WTC11 (cell line): ENCODE measurements at regions not wholly inside any gene's neighbourhood (a gene's known extent, or its start where the extent isn't known, plus 50 kb on each side); places are given as distances from the start of the nearest gene placed in this dataset.

Experiments used
- ATAC-seq: fragments of 200-7000 bp; cut with Tn5 transposase; 2 replicates; pipeline ENCODE4 v1.10.0; 2021; ENCODE audit warnings: mild to moderate bottlenecking, moderate library complexity
- CTCF ChIA-PET: fragments of 300-600 bp; sonication (Branson Sonifier 250); formaldehyde crosslinking; loops from one replicate; lab custom pipeline; 2021; ENCODE audit warnings: antibody characterized with exemption; lab: Charles Lee
- POLR2A ChIA-PET: fragments of 350-600 bp; sonication (Branson Sonifier 250); formaldehyde crosslinking; loops from one replicate; lab custom pipeline; 2021; ENCODE audit warnings: antibody characterized with exemption; lab: Charles Lee
- DNase-seq: peaks from one replicate; pipeline ENCODE4 v3.0.0; 2021; ENCODE audit warnings: low spot score
- H3K27ac Mint-ChIP-seq: 2 replicates; pipeline ENCODE4 v1.8.0; 2021; ENCODE audit warnings: mixed read lengths
- H3K27me3 Mint-ChIP-seq: 2 replicates; pipeline ENCODE4 v1.8.0; 2021; ENCODE audit warnings: low read depth, mild to moderate bottlenecking, moderate library complexity, mixed read lengths
- H3K36me3 Mint-ChIP-seq: 2 replicates; pipeline ENCODE4 v1.8.0; 2021; ENCODE audit warnings: mixed read lengths
- H3K4me1 Mint-ChIP-seq: 2 replicates; pipeline ENCODE4 v1.8.0; 2022; ENCODE audit warnings: mixed read lengths
- H3K4me3 Mint-ChIP-seq: 2 replicates; pipeline ENCODE4 v1.8.0; 2021; ENCODE audit warnings: mild to moderate bottlenecking, moderate library complexity, mixed read lengths
- H3K9me3 Mint-ChIP-seq: 2 replicates; pipeline ENCODE4 v1.8.0; 2021; ENCODE audit warnings: mixed read lengths
- ATF1 ChIP-seq: sonication (generic); formaldehyde crosslinking; IDR thresholded peaks from 2 replicates; pipeline ENCODE4 v1.8.1; 2023; ENCODE audit warnings: mild to moderate bottlenecking, moderate library complexity, missing genetic modification reagents
- CBFB ChIP-seq: sonication (generic); formaldehyde crosslinking; IDR thresholded peaks from 2 replicates; pipeline ENCODE4 v1.8.1; 2022; ENCODE audit warnings: mild to moderate bottlenecking, low read depth, missing genetic modification reagents
- CREM ChIP-seq: sonication (generic); formaldehyde crosslinking; IDR thresholded peaks from 2 replicates; pipeline ENCODE4 v1.8.1; 2022; ENCODE audit warnings: mild to moderate bottlenecking, missing genetic modification reagents, moderate library complexity
- CTCF ChIP-seq: fragments of 200-600 bp; IDR thresholded peaks from 2 replicates; pipeline ENCODE4 v1.8.0; 2022; ENCODE audit warnings: antibody characterized with exemption
- E2F1 ChIP-seq: sonication (generic); formaldehyde crosslinking; IDR thresholded peaks from 2 replicates; pipeline ENCODE4 v1.8.0; 2022; ENCODE audit warnings: mild to moderate bottlenecking, missing genetic modification reagents
- FOXK1 ChIP-seq: sonication (generic); formaldehyde crosslinking; IDR thresholded peaks from 2 replicates; pipeline ENCODE4 v1.8.0; 2022; ENCODE audit warnings: mild to moderate bottlenecking, moderate library complexity, missing genetic modification reagents
- HMGA2 ChIP-seq: fragments of 250-450 bp; sonication (Bioruptor Pico); IDR thresholded peaks from 2 replicates; pipeline ENCODE4 v1.4.0; 2021; ENCODE audit warnings: mild to moderate bottlenecking, moderate library complexity
- KAT7 ChIP-seq: sonication (generic); formaldehyde crosslinking; IDR thresholded peaks from 2 replicates; pipeline ENCODE4 v1.8.1; 2023; ENCODE audit warnings: missing genetic modification reagents, mild to moderate bottlenecking, borderline replicate concordance
- MXD4 ChIP-seq: fragments of 250-450 bp; sonication (Bioruptor Pico); IDR thresholded peaks from 2 replicates; pipeline ENCODE4 v1.8.0; 2021; ENCODE audit warnings: mild to moderate bottlenecking, moderate library complexity, borderline replicate concordance
- NFATC4 ChIP-seq: fragments of 250-450 bp; sonication (Bioruptor Pico); IDR thresholded peaks from 2 replicates; pipeline ENCODE4 v1.9.0; 2021; ENCODE audit warnings: mild to moderate bottlenecking
- NFYB ChIP-seq: sonication (generic); formaldehyde crosslinking; conservative IDR thresholded peaks from 2 replicates; pipeline ENCODE4 v1.8.0; 2022; ENCODE audit warnings: low read depth, missing genetic modification reagents
- NR3C1 ChIP-seq: sonication (generic); formaldehyde crosslinking; conservative IDR thresholded peaks from 2 replicates; pipeline ENCODE4 v1.8.1; 2023; ENCODE audit warnings: low read depth, mild to moderate bottlenecking, missing genetic modification reagents
- OVOL2 ChIP-seq: fragments of 250-450 bp; sonication (Bioruptor Pico); IDR thresholded peaks from 2 replicates; pipeline ENCODE4 v1.9.0; 2021; ENCODE audit warnings: mild to moderate bottlenecking, borderline replicate concordance
- SP1 ChIP-seq: sonication (generic); formaldehyde crosslinking; conservative IDR thresholded peaks from 2 replicates; pipeline ENCODE4 v1.8.1; 2022; ENCODE audit warnings: missing genetic modification reagents
- TEAD1 ChIP-seq: sonication (generic); formaldehyde crosslinking; IDR thresholded peaks from 2 replicates; pipeline ENCODE4 v1.8.0; 2022; ENCODE audit warnings: mild to moderate bottlenecking, missing genetic modification reagents
- TEAD4 ChIP-seq: sonication (generic); formaldehyde crosslinking; IDR thresholded peaks from 2 replicates; pipeline ENCODE4 v1.8.0; 2022; ENCODE audit warnings: mild to moderate bottlenecking, missing genetic modification reagents
- USF1 ChIP-seq: sonication (generic); formaldehyde crosslinking; IDR thresholded peaks from 2 replicates; pipeline ENCODE4 v1.8.0; 2022; ENCODE audit warnings: mild to moderate bottlenecking, missing genetic modification reagents
- ZNF121 ChIP-seq: sonication (generic); formaldehyde crosslinking; IDR thresholded peaks from 2 replicates; pipeline ENCODE4 v1.8.0; 2023; ENCODE audit warnings: missing genetic modification reagents
- ZNF138 ChIP-seq: sonication (generic); formaldehyde crosslinking; conservative IDR thresholded peaks from 2 replicates; pipeline ENCODE4 v1.8.1; 2022; ENCODE audit warnings: mild to moderate bottlenecking, moderate library complexity, missing genetic modification reagents
- ZNF219 ChIP-seq: sonication (generic); formaldehyde crosslinking; IDR thresholded peaks from 2 replicates; pipeline ENCODE4 v1.8.0; 2023; ENCODE audit warnings: missing genetic modification reagents, mild to moderate bottlenecking, borderline replicate concordance
- ZNF317 ChIP-seq: sonication (generic); formaldehyde crosslinking; IDR thresholded peaks from 2 replicates; pipeline ENCODE4 v1.8.1; 2023; ENCODE audit warnings: low read depth, mild to moderate bottlenecking, moderate library complexity, missing genetic modification reagents, borderline replicate concordance
- ZNF671 ChIP-seq: fragments of 250-450 bp; sonication (Bioruptor Pico); IDR thresholded peaks from 2 replicates; pipeline ENCODE4 v1.8.0; 2021; ENCODE audit warnings: mild to moderate bottlenecking
- TF ChIP-seq, protein P1 (sequence below): sonication (generic); formaldehyde crosslinking; IDR thresholded peaks from 2 replicates; pipeline ENCODE4 v1.8.1; 2022; ENCODE audit warnings: low read depth, mild to moderate bottlenecking, moderate library complexity, missing genetic modification reagents, borderline replicate concordance
- TF ChIP-seq, protein P2 (sequence below): sonication (generic); formaldehyde crosslinking; IDR thresholded peaks from 2 replicates; pipeline ENCODE4 v1.8.0; 2022; ENCODE audit warnings: mild to moderate bottlenecking, missing genetic modification reagents
- TF ChIP-seq, protein P3 (sequence below): sonication (generic); formaldehyde crosslinking; IDR thresholded peaks from 2 replicates; pipeline ENCODE4 v1.8.1; 2022; ENCODE audit warnings: mild to moderate bottlenecking, moderate library complexity, missing genetic modification reagents
- TF ChIP-seq, protein P4 (sequence below): sonication (generic); formaldehyde crosslinking; IDR thresholded peaks from 2 replicates; pipeline ENCODE4 v1.8.0; 2023; ENCODE audit warnings: mild to moderate bottlenecking, missing genetic modification reagents
- TF ChIP-seq, protein P5 (sequence below): sonication (generic); formaldehyde crosslinking; IDR thresholded peaks from 2 replicates; pipeline ENCODE4 v1.8.1; 2023; ENCODE audit warnings: mild to moderate bottlenecking, missing genetic modification reagents

GRCh38 chr2:143942486-143942885 lies 577.4 kb downstream of the ZEB2 start:
- ChIA-PET POLR2A (no interaction called here), CTCF (no interaction called here)
- peaks cover 44% of the 10 kb centered on the region for H3K4me1 Mint-ChIP-seq
- TF ChIP-seq, protein P1, sequence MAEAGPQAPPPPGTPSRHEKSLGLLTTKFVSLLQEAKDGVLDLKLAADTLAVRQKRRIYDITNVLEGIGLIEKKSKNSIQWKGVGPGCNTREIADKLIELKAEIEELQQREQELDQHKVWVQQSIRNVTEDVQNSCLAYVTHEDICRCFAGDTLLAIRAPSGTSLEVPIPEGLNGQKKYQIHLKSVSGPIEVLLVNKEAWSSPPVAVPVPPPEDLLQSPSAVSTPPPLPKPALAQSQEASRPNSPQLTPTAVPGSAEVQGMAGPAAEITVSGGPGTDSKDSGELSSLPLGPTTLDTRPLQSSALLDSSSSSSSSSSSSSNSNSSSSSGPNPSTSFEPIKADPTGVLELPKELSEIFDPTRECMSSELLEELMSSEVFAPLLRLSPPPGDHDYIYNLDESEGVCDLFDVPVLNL (CRISPR knock-in tag) = no peak
- TF ChIP-seq ZNF138 (CRISPR knock-in tag) (no peak), ZNF671 (no peak), ZNF219 (CRISPR knock-in tag) (no peak), KAT7 (no peak), CBFB (CRISPR knock-in tag) (no peak), FOXK1 (CRISPR knock-in tag) (no peak), MXD4 (CRISPR knock-in tag) (no peak), E2F1 (CRISPR knock-in tag) (no peak), ATF1 (no peak), ZNF121 (no peak), NR3C1 (CRISPR knock-in tag) (no peak), ZNF317 (CRISPR knock-in tag) (no peak), SP1 (CRISPR knock-in tag) (no peak), NFATC4 (CRISPR knock-in tag) (no peak), CTCF (no peak), TEAD4 (CRISPR knock-in tag) (no peak), NFYB (CRISPR knock-in tag) (no peak)
- TF ChIP-seq, protein P2, sequence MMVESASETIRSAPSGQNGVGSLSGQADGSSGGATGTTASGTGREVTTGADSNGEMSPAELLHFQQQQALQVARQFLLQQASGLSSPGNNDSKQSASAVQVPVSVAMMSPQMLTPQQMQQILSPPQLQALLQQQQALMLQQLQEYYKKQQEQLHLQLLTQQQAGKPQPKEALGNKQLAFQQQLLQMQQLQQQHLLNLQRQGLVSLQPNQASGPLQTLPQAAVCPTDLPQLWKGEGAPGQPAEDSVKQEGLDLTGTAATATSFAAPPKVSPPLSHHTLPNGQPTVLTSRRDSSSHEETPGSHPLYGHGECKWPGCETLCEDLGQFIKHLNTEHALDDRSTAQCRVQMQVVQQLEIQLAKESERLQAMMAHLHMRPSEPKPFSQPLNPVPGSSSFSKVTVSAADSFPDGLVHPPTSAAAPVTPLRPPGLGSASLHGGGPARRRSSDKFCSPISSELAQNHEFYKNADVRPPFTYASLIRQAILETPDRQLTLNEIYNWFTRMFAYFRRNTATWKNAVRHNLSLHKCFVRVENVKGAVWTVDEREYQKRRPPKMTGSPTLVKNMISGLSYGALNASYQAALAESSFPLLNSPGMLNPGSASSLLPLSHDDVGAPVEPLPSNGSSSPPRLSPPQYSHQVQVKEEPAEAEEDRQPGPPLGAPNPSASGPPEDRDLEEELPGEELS = no peak
- TF ChIP-seq, protein P3, sequence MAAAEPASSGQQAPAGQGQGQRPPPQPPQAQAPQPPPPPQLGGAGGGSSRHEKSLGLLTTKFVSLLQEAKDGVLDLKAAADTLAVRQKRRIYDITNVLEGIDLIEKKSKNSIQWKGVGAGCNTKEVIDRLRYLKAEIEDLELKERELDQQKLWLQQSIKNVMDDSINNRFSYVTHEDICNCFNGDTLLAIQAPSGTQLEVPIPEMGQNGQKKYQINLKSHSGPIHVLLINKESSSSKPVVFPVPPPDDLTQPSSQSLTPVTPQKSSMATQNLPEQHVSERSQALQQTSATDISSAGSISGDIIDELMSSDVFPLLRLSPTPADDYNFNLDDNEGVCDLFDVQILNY (CRISPR knock-in tag) = no peak
- no peaks in the 10 kb centered on the region for H3K36me3 Mint-ChIP-seq
- H3K27me3 Mint-ChIP-seq = peaks cover 20% of the 10 kb centered on the region
- DNase-seq = no peak
- no peaks in the 10 kb centered on the region for H3K9me3 Mint-ChIP-seq
- H3K4me3 Mint-ChIP-seq = no peak overlapping the region
- ATAC-seq = no peak
- H3K27ac Mint-ChIP-seq = peak overlapping the region; percentile 36; the same call in 1 of the 2 replicates

DNA sequence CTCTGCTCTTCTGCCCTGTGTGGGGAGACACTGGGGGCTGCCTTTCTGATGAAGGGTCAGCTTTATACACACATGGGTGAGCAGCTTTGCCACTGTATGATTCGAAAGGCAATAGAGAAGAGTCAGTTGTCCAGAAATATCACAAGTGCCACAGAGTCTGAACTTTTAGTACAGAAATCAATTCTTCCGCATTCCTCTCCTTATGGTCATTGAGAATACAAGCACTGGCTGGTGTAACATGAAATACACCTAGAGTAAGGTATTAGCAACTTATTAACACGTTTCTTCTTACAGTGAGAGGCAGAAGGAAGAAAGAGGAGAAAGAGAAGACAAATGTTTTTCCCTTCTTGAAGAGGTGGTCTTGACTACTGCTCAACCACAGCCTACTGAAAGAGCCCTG lies 579.2 kb downstream of the ZEB2 start:
- POLR2A ChIA-PET = interaction anchor here (0.5 kb wide), 1 partner anchor 405 kb away, joined by 3 read pairs; no protein-coding TSS in a partner anchor
- H3K27me3 Mint-ChIP-seq = peaks cover 32% of the 10 kb centered on the region

More for the DNA sequence above, 579.2 kb downstream of the ZEB2 start:
- H3K9me3 Mint-ChIP-seq = no peaks in the 10 kb centered on the region
- H3K27ac Mint-ChIP-seq = no peak overlapping the region
- H3K36me3 Mint-ChIP-seq = no peaks in the 10 kb centered on the region
- DNase-seq = no peak
- H3K4me1 Mint-ChIP-seq = peaks cover 43% of the 10 kb centered on the region
- TF ChIP-seq, protein P4, sequence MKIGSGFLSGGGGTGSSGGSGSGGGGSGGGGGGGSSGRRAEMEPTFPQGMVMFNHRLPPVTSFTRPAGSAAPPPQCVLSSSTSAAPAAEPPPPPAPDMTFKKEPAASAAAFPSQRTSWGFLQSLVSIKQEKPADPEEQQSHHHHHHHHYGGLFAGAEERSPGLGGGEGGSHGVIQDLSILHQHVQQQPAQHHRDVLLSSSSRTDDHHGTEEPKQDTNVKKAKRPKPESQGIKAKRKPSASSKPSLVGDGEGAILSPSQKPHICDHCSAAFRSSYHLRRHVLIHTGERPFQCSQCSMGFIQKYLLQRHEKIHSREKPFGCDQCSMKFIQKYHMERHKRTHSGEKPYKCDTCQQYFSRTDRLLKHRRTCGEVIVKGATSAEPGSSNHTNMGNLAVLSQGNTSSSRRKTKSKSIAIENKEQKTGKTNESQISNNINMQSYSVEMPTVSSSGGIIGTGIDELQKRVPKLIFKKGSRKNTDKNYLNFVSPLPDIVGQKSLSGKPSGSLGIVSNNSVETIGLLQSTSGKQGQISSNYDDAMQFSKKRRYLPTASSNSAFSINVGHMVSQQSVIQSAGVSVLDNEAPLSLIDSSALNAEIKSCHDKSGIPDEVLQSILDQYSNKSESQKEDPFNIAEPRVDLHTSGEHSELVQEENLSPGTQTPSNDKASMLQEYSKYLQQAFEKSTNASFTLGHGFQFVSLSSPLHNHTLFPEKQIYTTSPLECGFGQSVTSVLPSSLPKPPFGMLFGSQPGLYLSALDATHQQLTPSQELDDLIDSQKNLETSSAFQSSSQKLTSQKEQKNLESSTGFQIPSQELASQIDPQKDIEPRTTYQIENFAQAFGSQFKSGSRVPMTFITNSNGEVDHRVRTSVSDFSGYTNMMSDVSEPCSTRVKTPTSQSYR (CRISPR knock-in tag) = no peak
- no peak for TF ChIP-seq USF1 (CRISPR knock-in tag)
- no peak for TF ChIP-seq HMGA2 (CRISPR knock-in tag)
- no peak for TF ChIP-seq ZNF219 (CRISPR knock-in tag)
- TF ChIP-seq, protein P5, sequence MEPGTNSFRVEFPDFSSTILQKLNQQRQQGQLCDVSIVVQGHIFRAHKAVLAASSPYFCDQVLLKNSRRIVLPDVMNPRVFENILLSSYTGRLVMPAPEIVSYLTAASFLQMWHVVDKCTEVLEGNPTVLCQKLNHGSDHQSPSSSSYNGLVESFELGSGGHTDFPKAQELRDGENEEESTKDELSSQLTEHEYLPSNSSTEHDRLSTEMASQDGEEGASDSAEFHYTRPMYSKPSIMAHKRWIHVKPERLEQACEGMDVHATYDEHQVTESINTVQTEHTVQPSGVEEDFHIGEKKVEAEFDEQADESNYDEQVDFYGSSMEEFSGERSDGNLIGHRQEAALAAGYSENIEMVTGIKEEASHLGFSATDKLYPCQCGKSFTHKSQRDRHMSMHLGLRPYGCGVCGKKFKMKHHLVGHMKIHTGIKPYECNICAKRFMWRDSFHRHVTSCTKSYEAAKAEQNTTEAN (CRISPR knock-in tag) = no peak
- TF ChIP-seq CREM (CRISPR knock-in tag) = no peak
- no peak for TF ChIP-seq TEAD1
- no peak for TF ChIP-seq OVOL2
- CTCF ChIA-PET = no interaction called here
- no peak overlapping the region for H3K4me3 Mint-ChIP-seq
- no peak for ATAC-seq
